K562 (cell line): ENCODE measurements at regions not wholly inside any gene's neighbourhood (a gene's known extent, or its start where the extent isn't known, plus 50 kb on each side); places are given as distances from the start of the nearest gene placed in this dataset.

Experiments
- ATAC-seq: fragments of 200-7000 bp; cut with Tn5 transposase; 3 replicates; pipeline ENCODE4 v1.9.1; 2020; ENCODE audit warnings: moderate library complexity
- BruUV-seq: library from RNA; stranded (reverse); fragments of 400-500 nt; replicated peaks from 2 replicates; lab custom pipeline; 2021; lab: Mats Ljungman, UMichigan
- CTCF ChIA-PET: fragments of 300-600 bp; formaldehyde crosslinking; extraction: SDS; loops from one replicate; lab custom pipeline; 2021; ENCODE audit warnings: low intra/inter-chr PET ratio; lab: Yijun Ruan, JAX
- POLR2A ChIA-PET: fragments of 300-600, 350-650 bp; sonication (Branson Sonifier 250); formaldehyde crosslinking; extraction: SDS; loops from one replicate; lab custom pipeline; 2021; ENCODE audit warnings: antibody characterized with exemption, inconsistent platforms; lab: Yijun Ruan, JAX
- DNase-seq, 4 experiments: peaks; one replicate each; pipeline versions ENCODE4 v3.0.0 to v3.0.0-alpha.2; 2011 to 2018; ENCODE audit warnings: low spot score in 3 of 4, mixed read lengths in 3 of 4; ENCODE audit errors: extremely low read depth in 1 of 4
- FAIRE-seq: peaks from 2 replicates; lab custom pipeline; 2011; peaks lifted over from hg19 to GRCh38; lab: Jason Lieb, UNC
- H2AFZ ChIP-seq: 2 replicates; pipeline ENCODE4 v1.6.0; 2011; ENCODE audit warnings: low read depth, low read length, control low read depth, inconsistent platforms
- H3K27ac ChIP-seq: fragments of 200-600 bp; 3 replicates; pipeline ENCODE4 v1.8.0; 2011; ENCODE audit warnings: low read depth, mild to moderate bottlenecking, control low read depth, inconsistent platforms, low read length, moderate library complexity, mixed read lengths; ENCODE audit errors: extremely low read depth
- H3K27me3 ChIP-seq, 2 experiments: fragments of 300-600 bp in 1 of 2; 2 replicates in 1 of 2; 3 replicates in 1 of 2; pipeline versions ENCODE4 v1.6.0 to v1.8.0; 2011; ENCODE audit warnings: inconsistent platforms in 2 of 2, low read length in 2 of 2, mild to moderate bottlenecking in 1 of 2, mixed read lengths in 1 of 2, moderate library complexity in 1 of 2; ENCODE audit not compliant: control insufficient read depth in 2 of 2, insufficient read depth in 2 of 2
- H3K36me3 ChIP-seq: fragments of 300-600 bp; 3 replicates; pipeline ENCODE4 v1.8.0; 2011; ENCODE audit warnings: mild to moderate bottlenecking, low read length, inconsistent platforms; ENCODE audit not compliant: control insufficient read depth, insufficient read depth
- H3K4me1 ChIP-seq, 2 experiments: fragments of 200-600 bp in 1 of 2; replicated peaks in 1 of 2; 2 replicates in 1 of 2; 3 replicates in 1 of 2; pipeline versions ENCODE4 v1.5.1 to v1.8.0; 2011; ENCODE audit warnings: inconsistent platforms in 2 of 2, low read length in 2 of 2, mild to moderate bottlenecking in 1 of 2, mixed read lengths in 1 of 2, moderate library complexity in 1 of 2; ENCODE audit not compliant: control insufficient read depth in 2 of 2, insufficient read depth in 2 of 2
- H3K4me2 ChIP-seq: 2 replicates; pipeline ENCODE4 v1.6.1; 2011; ENCODE audit warnings: low read length, control low read depth, inconsistent platforms, mixed read lengths; ENCODE audit not compliant: insufficient read depth
- H3K4me3 ChIP-seq: fragments of 200-600 bp; sonication (generic), shearing (Covaris generic); 2 replicates; pipeline ENCODE4 v1.5.1; 2016; ENCODE audit warnings: control low read depth, inconsistent platforms
- H3K79me2 ChIP-seq: fragments of 200-600 bp; 3 replicates; pipeline ENCODE4 v1.8.0; 2011; ENCODE audit warnings: low read length, inconsistent platforms; ENCODE audit not compliant: control insufficient read depth, insufficient read depth
- H3K9ac ChIP-seq, 2 experiments: 2 replicates each; pipeline versions ENCODE4 v1.6.0 to v1.6.1; 2011; ENCODE audit warnings: low read depth in 2 of 2, low read length in 2 of 2, control low read depth in 1 of 2, inconsistent platforms in 1 of 2, mild to moderate bottlenecking in 1 of 2, mixed read lengths in 1 of 2; ENCODE audit not compliant: insufficient read depth in 1 of 2
- H3K9me1 ChIP-seq: one replicate; pipeline ENCODE4 v1.6.0; 2011; ENCODE audit warnings: inconsistent platforms, mild to moderate bottlenecking, low read length, moderate library complexity; ENCODE audit not compliant: control insufficient read depth, insufficient read depth
- H3K9me3 ChIP-seq: replicated peaks from 2 replicates; pipeline ENCODE4 v1.5.1; 2011; ENCODE audit warnings: low read depth, low read length, inconsistent platforms; ENCODE audit not compliant: control insufficient read depth, insufficient read depth
- H4K20me1 ChIP-seq: replicated peaks from 2 replicates; pipeline ENCODE4 v1.6.1; 2011; ENCODE audit warnings: low read length, inconsistent platforms, mixed read lengths; ENCODE audit not compliant: control insufficient read depth, insufficient read depth
- BCL6 ChIP-seq: fragments of 250-450 bp; sonication (Bioruptor Pico); IDR thresholded peaks from 2 replicates; pipeline ENCODE4 v1.4.0; 2020
- ELF1 ChIP-seq: fragments of 200-800 bp; sonication (Bioruptor generic); IDR thresholded peaks from 2 replicates; pipeline ENCODE4 v1.6.1; 2016; ENCODE audit warnings: missing genetic modification characterization, missing compliant biosample characterization
- L3MBTL2 ChIP-seq: fragments of 450-650 bp; IDR thresholded peaks from 2 replicates; pipeline ENCODE4 v1.6.1; 2016; ENCODE audit warnings: mild to moderate bottlenecking, moderate library complexity
- MCM2 ChIP-seq: fragments of 450-650 bp; IDR thresholded peaks from 2 replicates; pipeline ENCODE4 v1.6.1; 2017; ENCODE audit warnings: low read depth, mild to moderate bottlenecking
- SIX5 ChIP-seq, 2 experiments: IDR thresholded peaks; 2 replicates each; pipeline ENCODE4 v1.6.1; 2011; ENCODE audit warnings: low read length in 2 of 2, borderline replicate concordance in 1 of 2, low read depth in 1 of 2, mild to moderate bottlenecking in 1 of 2, moderate library complexity in 1 of 2; ENCODE audit not compliant: insufficient read depth in 1 of 2
- TAF1 ChIP-seq: IDR thresholded peaks from 2 replicates; pipeline ENCODE4 v1.6.1; 2011; ENCODE audit warnings: mild to moderate bottlenecking, low read length, moderate library complexity; ENCODE audit not compliant: insufficient read depth, control insufficient read depth, severe bottlenecking; ENCODE audit errors: extremely low read depth
- TARDBP ChIP-seq: fragments of 450-650 bp; IDR thresholded peaks from 2 replicates; pipeline ENCODE4 v1.6.1; 2016
- TCF3 ChIP-seq: sonication (generic); formaldehyde crosslinking; IDR thresholded peaks from 2 replicates; pipeline ENCODE4 v1.4.0; 2020; ENCODE audit warnings: mild to moderate bottlenecking, missing genetic modification reagents
- TCF7 ChIP-seq: sonication (generic); IDR thresholded peaks from 2 replicates; pipeline ENCODE4 v1.6.1; 2016; ENCODE audit warnings: antibody characterized with exemption, borderline replicate concordance
- ZBTB17 ChIP-seq: fragments of 450-650 bp; formaldehyde crosslinking; IDR thresholded peaks from 2 replicates; pipeline ENCODE4 v1.4.0; 2020; ENCODE audit warnings: mild to moderate bottlenecking
- ZNF146 ChIP-seq: IDR thresholded peaks from one replicate; pipeline ENCODE4 v1.6.1; 2018; ENCODE audit warnings: missing compliant biosample characterization; ENCODE audit not compliant: unreplicated experiment
- ZNF444 ChIP-seq: fragments of 250-450 bp; sonication (Bioruptor Pico); IDR thresholded peaks from 2 replicates; pipeline ENCODE4 v1.4.0; 2020; ENCODE audit warnings: mild to moderate bottlenecking, moderate library complexity
- WGBS: fragments of 100-300 bp; shearing (Covaris generic); methylation state at CpG from one replicate; pipeline ENCODE4 v1.1.6; 2016; ENCODE audit warnings: low coverage, mixed read lengths; ENCODE audit not compliant: insufficient coverage; ENCODE audit errors: missing lambda C conversion rate; 5-methylcytosine and 5-hydroxymethylcytosine counted together
- in situ Hi-C: fragments of 300-500 bp; cut with MboI; formaldehyde crosslinking; loops from 4 replicates; pipeline ENCODE4 v1.15.0; 2018; ENCODE audit warnings: inconsistent platforms, mixed read lengths
- intact Hi-C: fragments of 100-400 bp; cut with micrococcal nuclease; formaldehyde crosslinking; loops from 2 replicates; pipeline ENCODE4 v1.14.2; 2022
- TF ChIP-seq, protein P1 (sequence below): IDR thresholded peaks from 2 replicates; pipeline ENCODE4 v1.6.1; 2011; ENCODE audit not compliant: insufficient read length; ENCODE audit errors: extremely low read depth

DNA sequence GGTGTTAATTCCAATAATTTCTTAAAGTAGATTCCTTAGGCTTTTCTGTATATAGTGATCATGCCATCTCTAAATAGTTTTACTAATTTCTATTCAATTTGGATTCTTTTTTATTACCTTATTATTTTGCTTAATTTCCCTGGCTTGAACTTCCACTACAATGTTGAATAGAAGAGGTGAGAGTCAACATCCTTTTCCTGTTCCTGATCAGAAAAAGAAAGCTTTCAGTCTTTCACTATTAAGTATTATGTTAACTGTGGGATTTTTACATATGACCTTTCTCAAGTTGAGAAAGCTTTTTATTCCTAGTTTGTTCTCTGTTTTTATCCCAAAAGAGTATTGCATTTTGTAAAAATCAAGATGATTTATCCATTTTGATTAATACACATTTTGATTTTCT lies 574.5 kb upstream of the TLE4 start:
- H3K4me1 ChIP-seq = no peaks in the 10 kb centered on the region
- no peaks in the 10 kb centered on the region for H3K27me3 ChIP-seq
- H3K27ac ChIP-seq = no peak overlapping the region
- no peaks in the 10 kb centered on the region for H3K79me2 ChIP-seq
- H3K9me1 ChIP-seq = no peaks in the 10 kb centered on the region
- H3K4me2 ChIP-seq = no peak overlapping the region
- no peak for DNase-seq
- H3K9ac ChIP-seq = no peak overlapping the region
- no peak overlapping the region for H3K4me3 ChIP-seq
- ChIA-PET CTCF (no interaction called here), POLR2A (no interaction called here)
- H3K36me3 ChIP-seq = no peaks in the 10 kb centered on the region
- in situ Hi-C loops (no loop called here), intact Hi-C loops (no loop called here)
- no TSS peak for BruUV-seq
- FAIRE-seq = no peak
- H3K9me3 ChIP-seq = no peaks in the 10 kb centered on the region
- TF ChIP-seq MCM2 = no peak
- TF ChIP-seq ELF1 = no peak
- no peak for TF ChIP-seq TCF3 (CRISPR knock-in tag)
- TF ChIP-seq ZBTB17 (CRISPR knock-in tag) = no peak
- TF ChIP-seq ZNF146 = no peak
- no peak for TF ChIP-seq L3MBTL2
- TF ChIP-seq TCF7 = no peak
- ATAC-seq = no peak
- no peaks in the 10 kb centered on the region for H4K20me1 ChIP-seq
- no peak overlapping the region for H2AFZ ChIP-seq

DNA sequence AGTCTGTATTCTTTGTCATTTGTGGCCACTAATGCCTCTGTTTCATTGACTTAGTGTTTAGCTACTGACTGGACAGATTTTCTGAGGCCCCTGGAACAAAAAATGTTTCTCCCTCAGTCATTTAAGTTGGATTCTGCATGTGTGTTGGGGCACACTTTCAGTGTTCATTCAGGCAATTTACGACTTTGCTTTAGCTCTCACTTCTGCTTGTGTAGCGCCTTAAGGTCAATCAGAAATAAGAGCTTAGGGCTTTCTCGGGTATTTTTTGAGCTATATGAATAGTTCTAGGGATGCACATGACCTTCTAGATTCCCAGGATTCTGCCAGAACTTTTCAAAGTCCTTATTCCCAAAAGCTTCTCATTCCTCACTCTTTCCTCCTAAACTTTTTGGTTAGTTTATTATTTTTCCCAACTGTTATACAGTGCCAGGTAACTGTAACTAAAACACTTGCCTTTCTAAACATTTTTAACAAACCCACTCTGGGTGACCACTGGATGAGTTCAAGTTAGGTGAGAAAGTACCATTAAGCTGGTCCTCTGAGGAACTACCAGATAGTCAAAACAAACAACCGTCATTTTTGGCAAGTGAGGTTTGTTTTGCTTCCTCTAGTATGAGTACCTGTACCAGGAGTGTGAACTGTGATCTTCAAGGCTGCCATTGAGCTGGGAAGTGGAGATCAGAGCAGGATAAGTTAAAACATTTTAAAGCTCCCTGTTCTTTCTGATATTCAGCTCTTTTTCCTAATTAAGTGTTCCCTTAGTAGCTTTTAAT lies 571.3 kb upstream of the TLE4 start:
- Histone ChIP-seq H3K9ac (no peak overlapping the region), H4K20me1 (no peaks in the 10 kb centered on the region), H3K79me2 (no peaks in the 10 kb centered on the region), H3K36me3 (no peaks in the 10 kb centered on the region), H3K9me1 (no peaks in the 10 kb centered on the region)
- no peak for TF ChIP-seq ZNF444 (CRISPR knock-in tag)
- TF ChIP-seq BCL6 (CRISPR knock-in tag) = no peak
- no peak for TF ChIP-seq SIX5 (IDR thresholded peaks at IDR 0.05; ENCODE audit: borderline replicate concordance in 1 of 2, insufficient read depth in 1 of 2, low read depth in 1 of 2, low read length in 2 of 2)
- no peak for TF ChIP-seq TARDBP
- TF ChIP-seq, protein P1, sequence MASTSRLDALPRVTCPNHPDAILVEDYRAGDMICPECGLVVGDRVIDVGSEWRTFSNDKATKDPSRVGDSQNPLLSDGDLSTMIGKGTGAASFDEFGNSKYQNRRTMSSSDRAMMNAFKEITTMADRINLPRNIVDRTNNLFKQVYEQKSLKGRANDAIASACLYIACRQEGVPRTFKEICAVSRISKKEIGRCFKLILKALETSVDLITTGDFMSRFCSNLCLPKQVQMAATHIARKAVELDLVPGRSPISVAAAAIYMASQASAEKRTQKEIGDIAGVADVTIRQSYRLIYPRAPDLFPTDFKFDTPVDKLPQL = no peak
- no peak for TF ChIP-seq TAF1
- TF ChIP-seq, all 486 proteins: peak for 0
- FAIRE-seq = no peak
- in situ Hi-C loops = no loop called here
- Histone ChIP-seq H3K4me1 (no peaks in the 10 kb centered on the region), H3K9me3 (no peaks in the 10 kb centered on the region), H3K27ac (no peak overlapping the region), H3K4me3 (no peak overlapping the region), H3K27me3 (no peaks in the 10 kb centered on the region), H3K4me2 (no peak overlapping the region), H2AFZ (no peak overlapping the region)
- CTCF ChIA-PET = no interaction called here
- DNase-seq = no peak
- no peak for ATAC-seq
- no TSS peak for BruUV-seq
- WGBS = 0% methylated on average over 3 of the region's 4 CpGs
- intact Hi-C loops = no loop called here
- POLR2A ChIA-PET = no interaction called here
